ENCODE measurements at regions not wholly inside any gene's neighbourhood (a gene's known extent, or its start where the extent isn't known, plus 50 kb on each side); places are given as distances from the start of the nearest gene placed in this dataset.
"Not testable (repeated sequence)": the region's sequence is repeated elsewhere in the genome, so short reads cannot be mapped to it uniquely, and the experiment has no call there.

GRCh38 chr7:102721-103120 lies 89.7 kb upstream of the FAM20C start:
- no peak for DNase-seq

GRCh38 chr7:103981-104380 lies 88.4 kb upstream of the FAM20C start:
- DNase-seq: not testable (repeated sequence)

GRCh38 chr7:105002-105401 lies 87.4 kb upstream of the FAM20C start:
- no peak for DNase-seq

- no peak for DNase-seq
Measured at GRCh38 chr7:106356-106755, 86.0 kb upstream of the FAM20C start.

- no peak for DNase-seq
Measured at GRCh38 chr7:107233-107632, 85.1 kb upstream of the FAM20C start.

- no peak for DNase-seq
Measured at GRCh38 chr7:107907-108306, 84.5 kb upstream of the FAM20C start.

GRCh38 chr7:109094-109493 lies 83.3 kb upstream of the FAM20C start:
- DNase-seq: no peak

GRCh38 chr7:109898-110556 lies 82.3 kb upstream of the FAM20C start:
- no peak for DNase-seq

- no peak for DNase-seq
Measured at GRCh38 chr7:110557-111232, 81.7 kb upstream of the FAM20C start.

GRCh38 chr7:111591-111990 lies 80.8 kb upstream of the FAM20C start:
- DNase-seq: no peak

- DNase-seq: no peak
Measured at GRCh38 chr7:112881-113280, 79.5 kb upstream of the FAM20C start.

- DNase-seq: no peak
Measured at GRCh38 chr7:115274-115911, 77.0 kb upstream of the FAM20C start.

- no peak for DNase-seq
Measured at GRCh38 chr7:116188-116981, 76.0 kb upstream of the FAM20C start.

GRCh38 chr7:117836-118614 lies 74.3 kb upstream of the FAM20C start:
- no peak for DNase-seq

- DNase-seq: no peak
Measured at GRCh38 chr7:118615-119391, 73.6 kb upstream of the FAM20C start.

GRCh38 chr7:119392-120163 lies 72.8 kb upstream of the FAM20C start:
- DNase-seq: no peak

- no peak for DNase-seq
Measured at GRCh38 chr7:120164-120991, 72.0 kb upstream of the FAM20C start.

GRCh38 chr7:121002-121785 lies 71.2 kb upstream of the FAM20C start:
- no peak for DNase-seq

- no peak for DNase-seq
Measured at GRCh38 chr7:123237-123636, 69.1 kb upstream of the FAM20C start.
